ENCODE measurements at regions not wholly inside any gene's neighbourhood (a gene's known extent, or its start where the extent isn't known, plus 50 kb on each side); places are given as distances from the start of the nearest gene placed in this dataset.

DNA sequence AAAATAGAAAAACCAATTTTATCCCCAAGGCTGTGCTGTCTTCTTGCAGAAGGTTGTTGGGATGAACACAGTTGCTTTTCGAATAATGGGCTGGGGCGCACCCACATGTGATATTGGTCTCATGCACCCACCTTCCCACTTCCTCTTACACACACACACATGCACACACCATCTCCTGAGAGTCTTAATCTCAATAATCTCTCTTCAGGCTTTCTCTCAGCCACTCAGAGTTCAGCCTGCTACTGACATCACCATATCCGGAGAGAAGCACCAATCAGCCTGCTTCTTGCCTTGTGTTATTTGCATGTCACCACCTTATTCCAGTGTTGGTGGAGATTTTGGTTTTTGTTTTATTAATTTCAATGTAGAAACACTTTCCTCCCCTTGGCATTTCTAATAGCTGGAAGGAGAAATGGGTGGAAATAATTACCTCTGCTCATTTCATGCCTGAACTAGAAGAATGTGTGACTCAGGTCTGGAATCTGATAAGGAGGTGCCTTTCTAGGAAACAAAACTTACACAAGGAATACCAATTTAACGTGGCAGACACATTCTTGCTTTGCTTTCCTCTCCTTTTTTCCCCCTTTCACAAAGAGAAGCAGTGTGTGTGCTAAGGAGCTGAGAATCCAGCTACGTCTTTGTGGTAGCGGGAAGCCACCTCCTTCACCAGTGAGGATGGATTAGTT lies 400.2 kb downstream of the MID1IP1 start:
- no peak for DNase-seq (ENCODE audit: low spot score, unreplicated experiment)
- Mint-ChIP-seq H3K9me3 (ENCODE audit: low read depth) (peaks cover 14% of the 10 kb centered on the region), H3K36me3 (ENCODE audit: insufficient read depth) (no peaks in the 10 kb centered on the region), H3K4me1 (ENCODE audit: low read depth) (peaks cover 5% of the 10 kb centered on the region), H3K27me3 (peaks cover 2% of the 10 kb centered on the region), H3K4me3 (ENCODE audit: low read depth) (no peak overlapping the region), H3K27ac (no peak overlapping the region)
- TF ChIP-seq, protein P1, sequence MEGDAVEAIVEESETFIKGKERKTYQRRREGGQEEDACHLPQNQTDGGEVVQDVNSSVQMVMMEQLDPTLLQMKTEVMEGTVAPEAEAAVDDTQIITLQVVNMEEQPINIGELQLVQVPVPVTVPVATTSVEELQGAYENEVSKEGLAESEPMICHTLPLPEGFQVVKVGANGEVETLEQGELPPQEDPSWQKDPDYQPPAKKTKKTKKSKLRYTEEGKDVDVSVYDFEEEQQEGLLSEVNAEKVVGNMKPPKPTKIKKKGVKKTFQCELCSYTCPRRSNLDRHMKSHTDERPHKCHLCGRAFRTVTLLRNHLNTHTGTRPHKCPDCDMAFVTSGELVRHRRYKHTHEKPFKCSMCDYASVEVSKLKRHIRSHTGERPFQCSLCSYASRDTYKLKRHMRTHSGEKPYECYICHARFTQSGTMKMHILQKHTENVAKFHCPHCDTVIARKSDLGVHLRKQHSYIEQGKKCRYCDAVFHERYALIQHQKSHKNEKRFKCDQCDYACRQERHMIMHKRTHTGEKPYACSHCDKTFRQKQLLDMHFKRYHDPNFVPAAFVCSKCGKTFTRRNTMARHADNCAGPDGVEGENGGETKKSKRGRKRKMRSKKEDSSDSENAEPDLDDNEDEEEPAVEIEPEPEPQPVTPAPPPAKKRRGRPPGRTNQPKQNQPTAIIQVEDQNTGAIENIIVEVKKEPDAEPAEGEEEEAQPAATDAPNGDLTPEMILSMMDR (IDR thresholded peaks at IDR 0.05; ENCODE audit: unreplicated experiment): no peak

DNA sequence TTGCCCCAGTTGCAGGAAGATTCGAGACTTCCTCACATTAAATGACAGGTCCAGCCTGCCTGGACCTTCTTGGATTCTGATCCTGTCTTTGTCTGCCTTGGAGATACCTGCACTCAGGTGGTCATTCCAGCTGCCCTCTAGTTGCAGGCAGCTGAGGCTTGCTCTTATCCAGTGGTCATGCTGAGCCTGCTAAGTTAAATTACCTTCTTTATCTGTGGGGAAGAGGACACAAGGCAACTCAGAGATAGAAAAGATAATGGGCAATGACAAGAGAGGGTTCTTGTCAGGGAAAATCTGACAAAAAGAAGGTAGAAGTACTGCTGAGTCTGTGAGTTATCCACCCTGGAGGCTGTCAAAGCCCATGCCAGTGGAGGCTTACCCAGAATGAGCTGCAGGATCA lies 401.4 kb downstream of the MID1IP1 start:
- Mint-ChIP-seq H3K36me3 (ENCODE audit: insufficient read depth) (no peaks in the 10 kb centered on the region), H3K4me3 (ENCODE audit: low read depth) (no peak overlapping the region), H3K27ac (no peak overlapping the region), H3K27me3 (peaks cover 2% of the 10 kb centered on the region), H3K9me3 (ENCODE audit: low read depth) (peaks cover 21% of the 10 kb centered on the region), H3K4me1 (ENCODE audit: low read depth) (peaks cover 1% of the 10 kb centered on the region)
- DNase-seq (ENCODE audit: low spot score, unreplicated experiment): no peak
- TF ChIP-seq, protein P1 (IDR thresholded peaks at IDR 0.05; ENCODE audit: unreplicated experiment): no peak

DNA sequence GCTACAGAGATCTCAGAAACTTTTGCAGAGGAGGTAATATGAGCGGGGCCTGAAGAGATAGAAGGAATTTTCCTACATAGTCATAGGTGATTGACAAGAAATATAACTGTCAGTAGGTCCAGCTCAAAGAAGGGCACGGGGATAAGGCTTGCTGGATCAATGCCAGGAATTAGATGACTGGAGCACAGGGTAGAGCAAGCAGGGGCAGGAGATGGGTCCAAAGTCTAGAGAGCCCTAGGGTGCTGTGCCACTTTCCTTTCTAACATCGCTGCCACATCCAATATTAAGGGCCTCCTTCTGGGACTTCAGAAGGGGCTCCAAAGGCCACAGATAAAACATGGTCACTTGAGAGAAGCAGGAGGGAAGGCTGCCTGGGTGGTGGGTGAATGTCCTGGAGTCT lies 402.2 kb downstream of the MID1IP1 start:
- TF ChIP-seq, protein P1 (IDR thresholded peaks at IDR 0.05; ENCODE audit: unreplicated experiment): no peak
- no peak overlapping the region for H3K27ac Mint-ChIP-seq

DNA sequence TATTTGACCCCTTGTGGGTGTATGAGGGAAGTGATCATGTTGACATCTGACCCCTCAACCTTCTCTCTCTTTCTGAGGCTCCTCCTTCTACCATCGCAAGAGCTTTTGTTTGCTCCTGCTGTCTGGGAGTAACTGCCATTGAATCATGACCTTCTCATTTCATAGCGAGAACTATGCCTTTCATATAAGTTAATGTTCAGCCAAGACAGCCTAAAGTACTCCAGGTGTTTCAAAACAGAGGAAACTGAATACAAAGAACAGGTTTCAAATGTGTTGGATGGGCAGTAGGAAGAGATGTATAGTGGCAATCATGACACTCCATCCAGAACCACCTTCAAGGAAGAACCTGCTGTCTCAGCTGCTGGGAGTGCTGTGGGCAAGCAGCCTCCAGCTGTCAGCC lies 403.1 kb downstream of the MID1IP1 start:
- Mint-ChIP-seq H3K9me3 (ENCODE audit: low read depth) (peaks cover 24% of the 10 kb centered on the region), H3K27me3 (peaks cover 2% of the 10 kb centered on the region), H3K4me3 (ENCODE audit: low read depth) (no peak overlapping the region), H3K4me1 (ENCODE audit: low read depth) (peaks cover 1% of the 10 kb centered on the region), H3K27ac (no peak overlapping the region), H3K36me3 (ENCODE audit: insufficient read depth) (no peaks in the 10 kb centered on the region)
- TF ChIP-seq, protein P1 (IDR thresholded peaks at IDR 0.05; ENCODE audit: unreplicated experiment): no peak
- no peak for DNase-seq (ENCODE audit: low spot score, unreplicated experiment)

More for the DNA sequence above, 402.2 kb downstream of the MID1IP1 start:
- Mint-ChIP-seq H3K36me3 (ENCODE audit: insufficient read depth) (no peaks in the 10 kb centered on the region), H3K4me3 (ENCODE audit: low read depth) (no peak overlapping the region), H3K27me3 (peaks cover 2% of the 10 kb centered on the region), H3K9me3 (ENCODE audit: low read depth) (peaks cover 24% of the 10 kb centered on the region), H3K4me1 (ENCODE audit: low read depth) (peaks cover 1% of the 10 kb centered on the region)
- no peak for DNase-seq (ENCODE audit: low spot score, unreplicated experiment)

DNA sequence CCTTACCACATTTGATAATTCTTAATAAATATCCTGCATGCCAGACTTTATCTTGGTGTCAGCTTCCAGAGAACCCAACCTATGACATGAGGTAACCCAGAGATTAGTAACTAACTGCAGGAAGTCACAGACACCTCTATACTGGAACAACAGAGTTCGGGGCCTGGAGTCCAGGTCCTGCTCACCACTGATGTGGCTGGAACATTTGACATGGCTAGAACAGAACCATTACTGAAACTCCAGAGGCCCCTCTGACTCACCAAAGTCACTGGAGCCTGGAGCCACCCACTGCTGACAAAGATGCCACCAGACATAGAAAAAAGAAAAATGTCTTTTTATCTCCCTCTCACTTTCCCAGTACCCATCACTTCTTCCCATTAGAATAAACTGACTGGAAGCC lies 403.7 kb downstream of the MID1IP1 start:
- H3K4me3 Mint-ChIP-seq (ENCODE audit: low read depth): no peak overlapping the region
- peaks cover 2% of the 10 kb centered on the region for H3K36me3 Mint-ChIP-seq (ENCODE audit: insufficient read depth)
- H3K9me3 Mint-ChIP-seq (ENCODE audit: low read depth): peaks cover 25% of the 10 kb centered on the region
- peaks cover 2% of the 10 kb centered on the region for H3K27me3 Mint-ChIP-seq
- no peak overlapping the region for H3K27ac Mint-ChIP-seq
- TF ChIP-seq, protein P1 (IDR thresholded peaks at IDR 0.05; ENCODE audit: unreplicated experiment): no peak
- no peak for DNase-seq (ENCODE audit: low spot score, unreplicated experiment)
- peaks cover 1% of the 10 kb centered on the region for H3K4me1 Mint-ChIP-seq (ENCODE audit: low read depth)
